ENCODE measurements at regions not wholly inside any gene's neighbourhood (a gene's known extent, or its start where the extent isn't known, plus 50 kb on each side); places are given as distances from the start of the nearest gene placed in this dataset.
"Not testable (repeated sequence)": the region's sequence is repeated elsewhere in the genome, so short reads cannot be mapped to it uniquely, and the experiment has no call there.

- DNase-seq (ENCODE audit: low read depth), result no peak
Observed at GRCh38 chr11:42311514-42311913, 852.1 kb upstream of the LRRC4C start.

GRCh38 chr11:42311944-42312343 is 852.5 kb upstream of the LRRC4C start:
- DNase-seq (ENCODE audit: low read depth), result no peak

- no peak for DNase-seq (ENCODE audit: low read depth)
Observed at GRCh38 chr11:42315267-42315666, 855.8 kb upstream of the LRRC4C start.

- no peak for DNase-seq (ENCODE audit: low read depth)
Observed at GRCh38 chr11:42315846-42316245, 856.4 kb upstream of the LRRC4C start.

- DNase-seq (ENCODE audit: low read depth), result no peak
Observed at GRCh38 chr11:42319921-42320320, 860.5 kb upstream of the LRRC4C start.

- DNase-seq (ENCODE audit: low read depth), result no peak
Observed at GRCh38 chr11:42329929-42330565, 870.6 kb upstream of the LRRC4C start.

- no peak for DNase-seq (ENCODE audit: low read depth)
Observed at GRCh38 chr11:42337786-42338455, 878.5 kb upstream of the LRRC4C start.

GRCh38 chr11:42344204-42344792 is 884.8 kb upstream of the LRRC4C start:
- no peak for DNase-seq (ENCODE audit: low read depth)

GRCh38 chr11:42345933-42346332 is 886.5 kb upstream of the LRRC4C start:
- no peak for DNase-seq (ENCODE audit: low read depth)

GRCh38 chr11:42363701-42364100 is 904.2 kb upstream of the LRRC4C start:
- no peak for DNase-seq (ENCODE audit: low read depth)

- DNase-seq (ENCODE audit: low read depth), result no peak
Observed at GRCh38 chr11:42390116-42390515, 921.7 kb upstream of the API5 start.

GRCh38 chr11:42397483-42397882 is 914.3 kb upstream of the API5 start:
- DNase-seq (ENCODE audit: low read depth), result no peak

GRCh38 chr11:42407341-42407740 is 904.5 kb upstream of the API5 start:
- no peak for DNase-seq (ENCODE audit: low read depth)

- no peak for DNase-seq (ENCODE audit: low read depth)
Observed at GRCh38 chr11:42410251-42410955, 901.4 kb upstream of the API5 start.

GRCh38 chr11:42412590-42412989 is 899.2 kb upstream of the API5 start:
- no peak for DNase-seq (ENCODE audit: low read depth)

- DNase-seq (ENCODE audit: low read depth), result no peak
Observed at GRCh38 chr11:42417691-42418090, 894.1 kb upstream of the API5 start.

GRCh38 chr11:42422090-42422489 is 889.7 kb upstream of the API5 start:
- no peak for DNase-seq (ENCODE audit: low read depth)

GRCh38 chr11:42434911-42435310 is 876.9 kb upstream of the API5 start:
- not testable (repeated sequence) for DNase-seq (ENCODE audit: low read depth)

- no peak for DNase-seq (ENCODE audit: low read depth)
Observed at GRCh38 chr11:42444406-42444805, 867.4 kb upstream of the API5 start.

GRCh38 chr11:42462558-42463310 is 849.1 kb upstream of the API5 start:
- DNase-seq (ENCODE audit: low read depth), result no peak

GRCh38 chr11:42465623-42466022 is 846.2 kb upstream of the API5 start:
- DNase-seq (ENCODE audit: low read depth), result no peak

GRCh38 chr11:42473106-42473505 is 838.7 kb upstream of the API5 start:
- DNase-seq (ENCODE audit: low read depth), result no peak
